ENCODE measurements at regions not wholly inside any gene's neighbourhood (a gene's known extent, or its start where the extent isn't known, plus 50 kb on each side); places are given as distances from the start of the nearest gene placed in this dataset.
"Not testable (repeated sequence)": the region's sequence is repeated elsewhere in the genome, so short reads cannot be mapped to it uniquely, and the experiment has no call there.

DNA sequence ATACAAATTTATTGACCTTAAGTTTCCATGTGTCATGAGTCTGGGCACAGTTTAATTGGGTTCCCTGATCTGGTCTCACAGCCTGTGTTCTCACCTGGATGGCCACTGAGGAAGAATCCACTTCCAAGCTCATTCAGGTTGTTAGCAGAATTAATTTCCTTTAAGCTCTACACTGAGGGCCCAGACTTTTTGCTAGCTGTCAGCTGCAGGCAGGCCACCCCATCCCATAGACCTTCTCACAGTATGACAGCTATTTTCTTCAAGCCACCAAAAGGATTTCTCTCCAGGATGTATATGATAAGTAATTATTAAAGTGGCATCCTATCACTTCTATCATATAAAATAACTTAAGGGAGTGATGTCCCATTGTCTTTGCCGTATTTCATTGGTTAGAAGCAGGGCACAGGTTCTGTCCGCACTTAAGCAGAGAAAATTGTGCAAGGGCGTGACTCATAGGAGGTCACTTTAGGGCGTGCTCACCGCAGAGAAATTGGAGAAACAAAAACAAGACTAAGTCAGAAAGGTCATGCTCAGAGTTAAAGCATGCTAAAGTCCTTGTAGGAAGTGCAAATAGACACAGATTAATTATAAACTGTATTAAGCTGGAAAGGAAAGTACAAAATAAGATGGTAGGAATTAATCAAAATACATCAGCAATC, 109.9 kb downstream of the AHR start:
- TF ChIP-seq, protein P1, sequence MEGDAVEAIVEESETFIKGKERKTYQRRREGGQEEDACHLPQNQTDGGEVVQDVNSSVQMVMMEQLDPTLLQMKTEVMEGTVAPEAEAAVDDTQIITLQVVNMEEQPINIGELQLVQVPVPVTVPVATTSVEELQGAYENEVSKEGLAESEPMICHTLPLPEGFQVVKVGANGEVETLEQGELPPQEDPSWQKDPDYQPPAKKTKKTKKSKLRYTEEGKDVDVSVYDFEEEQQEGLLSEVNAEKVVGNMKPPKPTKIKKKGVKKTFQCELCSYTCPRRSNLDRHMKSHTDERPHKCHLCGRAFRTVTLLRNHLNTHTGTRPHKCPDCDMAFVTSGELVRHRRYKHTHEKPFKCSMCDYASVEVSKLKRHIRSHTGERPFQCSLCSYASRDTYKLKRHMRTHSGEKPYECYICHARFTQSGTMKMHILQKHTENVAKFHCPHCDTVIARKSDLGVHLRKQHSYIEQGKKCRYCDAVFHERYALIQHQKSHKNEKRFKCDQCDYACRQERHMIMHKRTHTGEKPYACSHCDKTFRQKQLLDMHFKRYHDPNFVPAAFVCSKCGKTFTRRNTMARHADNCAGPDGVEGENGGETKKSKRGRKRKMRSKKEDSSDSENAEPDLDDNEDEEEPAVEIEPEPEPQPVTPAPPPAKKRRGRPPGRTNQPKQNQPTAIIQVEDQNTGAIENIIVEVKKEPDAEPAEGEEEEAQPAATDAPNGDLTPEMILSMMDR (IDR thresholded peaks at IDR 0.05; ENCODE audit: insufficient read depth, missing control alignments) = no peak
- no peak for DNase-seq (ENCODE audit: insufficient read length, low spot score)
- no peak for FAIRE-seq

DNA sequence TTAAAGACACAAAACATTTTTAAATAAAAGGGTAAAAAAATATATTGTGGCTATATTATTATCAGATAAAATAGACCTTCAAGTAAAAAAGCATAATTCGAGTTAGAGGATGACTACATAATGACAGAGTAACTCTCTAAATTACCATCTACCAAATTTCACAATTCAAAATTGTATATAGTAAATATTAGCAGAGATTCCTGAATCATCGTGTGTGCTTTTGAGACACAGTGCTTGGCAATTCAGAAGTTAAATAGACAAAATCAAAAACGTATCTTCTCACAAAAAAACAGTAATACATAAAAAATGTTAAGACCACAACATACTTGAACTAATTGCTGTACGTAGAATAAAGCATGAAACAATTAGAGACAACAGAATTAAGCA, 110.4 kb downstream of the AHR start:
- FAIRE-seq (no peak), DNase-seq (ENCODE audit: insufficient read length, low spot score) (no peak)
- TF ChIP-seq, protein P1 (IDR thresholded peaks at IDR 0.05; ENCODE audit: insufficient read depth, missing control alignments) = no peak

DNA sequence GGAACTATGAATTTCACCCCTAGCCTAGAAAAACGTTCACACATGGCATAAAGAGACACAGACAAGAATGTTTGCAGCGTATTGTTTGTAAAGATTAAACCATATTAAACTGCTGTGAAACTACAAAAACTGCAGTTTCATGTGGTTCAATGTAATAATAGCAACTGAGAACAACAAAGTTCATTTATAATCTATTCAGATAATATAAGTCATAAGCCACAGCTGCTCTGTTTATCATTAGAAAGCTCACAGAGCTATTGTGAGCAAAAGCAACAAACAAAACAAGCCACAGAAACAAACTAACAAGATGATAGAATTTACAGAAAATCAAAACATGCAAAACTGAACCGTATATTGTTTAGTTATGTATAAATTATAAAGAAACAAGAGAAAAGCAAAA, 113.5 kb downstream of the AHR start:
- FAIRE-seq = no peak
- no peak for DNase-seq (ENCODE audit: insufficient read length, low spot score)
- TF ChIP-seq, protein P1 (IDR thresholded peaks at IDR 0.05; ENCODE audit: insufficient read depth, missing control alignments) = no peak

DNA sequence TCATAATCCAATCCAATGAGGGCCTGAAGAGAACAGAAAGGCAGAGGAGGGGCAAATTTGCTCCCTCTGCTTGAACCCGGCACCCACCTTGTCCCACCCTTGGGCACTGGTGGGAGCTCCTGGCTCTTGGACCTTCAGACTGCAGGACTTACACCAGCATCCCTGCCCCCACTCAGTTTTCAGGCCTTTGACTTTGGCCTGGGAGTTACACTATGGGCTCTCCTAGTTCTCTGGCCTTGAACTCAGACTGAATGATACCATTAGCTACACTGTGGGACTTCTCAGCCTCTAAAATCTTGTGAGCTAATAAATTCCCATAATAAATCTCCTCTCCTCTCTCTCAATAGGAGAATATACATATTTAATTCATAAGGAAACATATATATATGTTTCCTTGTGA, 114.4 kb downstream of the AHR start:
- DNase-seq (ENCODE audit: insufficient read length, low spot score) (no peak), FAIRE-seq (no peak)
- TF ChIP-seq, protein P1 (IDR thresholded peaks at IDR 0.05; ENCODE audit: insufficient read depth, missing control alignments) = no peak

DNA sequence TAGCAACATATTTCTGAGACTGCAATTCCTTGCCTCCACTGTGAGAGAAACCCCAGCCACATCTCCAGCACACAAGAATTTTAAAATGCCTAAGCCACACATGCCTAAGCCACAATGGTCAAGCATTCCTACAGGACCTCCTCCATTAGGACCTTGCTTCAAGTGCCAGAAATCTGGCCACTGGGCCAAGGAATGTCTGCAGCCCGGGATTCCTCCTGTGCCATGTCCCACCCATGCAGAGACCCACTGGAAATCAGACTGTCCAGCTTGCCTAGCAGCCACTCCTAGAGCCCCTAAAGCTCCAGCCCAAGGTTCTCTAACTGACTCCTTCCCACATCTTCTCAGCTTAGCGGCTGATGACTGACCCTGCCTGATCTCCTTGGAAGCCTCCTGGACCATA, 117.5 kb downstream of the AHR start:
- TF ChIP-seq, protein P1 (IDR thresholded peaks at IDR 0.05; ENCODE audit: insufficient read depth, missing control alignments) = no peak
- DNase-seq (ENCODE audit: insufficient read length, low spot score) = no peak
- FAIRE-seq = no peak

DNA sequence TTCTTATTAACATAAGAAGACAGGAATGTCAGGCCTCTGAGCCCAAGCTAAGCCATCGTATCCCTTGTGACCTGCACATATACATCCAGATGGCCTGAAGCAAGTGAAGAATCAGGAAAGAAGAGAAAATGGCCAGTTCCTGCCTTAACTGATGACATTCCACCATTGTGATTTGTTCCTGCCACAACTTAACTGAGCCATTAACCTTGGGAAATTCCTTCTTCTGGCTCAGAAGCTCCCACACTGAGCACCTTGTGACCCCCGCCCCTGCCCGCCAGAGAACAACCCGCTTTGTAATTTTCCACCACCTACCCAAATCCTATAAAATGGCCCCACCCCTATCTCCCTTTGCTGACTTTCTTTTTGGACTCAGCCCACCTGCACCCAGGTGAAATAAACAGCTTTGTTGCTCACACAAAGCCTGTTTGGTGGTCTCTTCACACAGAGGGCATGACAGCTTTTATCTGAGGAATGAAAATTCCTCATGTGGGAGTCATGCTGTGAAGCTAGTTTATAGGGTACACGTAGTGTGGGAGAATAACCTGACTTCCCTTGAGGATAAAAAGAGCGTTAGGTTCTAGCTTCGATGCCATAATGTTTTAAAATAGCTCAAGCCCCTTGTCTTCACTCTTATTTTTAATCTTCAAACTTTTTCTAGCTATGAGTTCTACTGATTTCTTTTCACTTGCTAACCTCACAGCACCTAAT, 122.0 kb downstream of the AHR start:
- not testable (repeated sequence) for DNase-seq (ENCODE audit: insufficient read length, low spot score); FAIRE-seq

DNA sequence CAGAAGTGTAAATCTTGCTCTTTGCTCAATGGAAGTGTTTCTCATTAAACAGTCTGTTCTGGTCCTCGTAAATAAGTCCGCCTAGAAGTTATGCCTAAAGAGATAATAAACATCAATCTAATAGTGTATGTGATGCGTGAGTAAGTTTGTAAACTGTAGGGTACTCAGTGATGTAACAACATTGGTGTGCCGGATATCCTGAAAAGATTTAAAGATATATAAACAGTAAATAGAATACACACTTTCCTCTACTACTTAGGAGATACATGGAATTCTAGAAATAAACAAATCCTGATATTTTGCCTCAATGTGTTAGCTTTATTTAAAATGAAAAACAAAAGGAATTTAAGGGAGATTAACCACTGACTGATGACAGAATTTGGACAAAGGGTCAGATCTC, 123.5 kb downstream of the AHR start:
- no peak for FAIRE-seq
- DNase-seq (ENCODE audit: insufficient read length, low spot score) = no peak
- TF ChIP-seq, protein P1 (IDR thresholded peaks at IDR 0.05; ENCODE audit: insufficient read depth, missing control alignments) = no peak
